ENCODE measurements at regions not wholly inside any gene's neighbourhood (a gene's known extent, or its start where the extent isn't known, plus 50 kb on each side); places are given as distances from the start of the nearest gene placed in this dataset.

DNA sequence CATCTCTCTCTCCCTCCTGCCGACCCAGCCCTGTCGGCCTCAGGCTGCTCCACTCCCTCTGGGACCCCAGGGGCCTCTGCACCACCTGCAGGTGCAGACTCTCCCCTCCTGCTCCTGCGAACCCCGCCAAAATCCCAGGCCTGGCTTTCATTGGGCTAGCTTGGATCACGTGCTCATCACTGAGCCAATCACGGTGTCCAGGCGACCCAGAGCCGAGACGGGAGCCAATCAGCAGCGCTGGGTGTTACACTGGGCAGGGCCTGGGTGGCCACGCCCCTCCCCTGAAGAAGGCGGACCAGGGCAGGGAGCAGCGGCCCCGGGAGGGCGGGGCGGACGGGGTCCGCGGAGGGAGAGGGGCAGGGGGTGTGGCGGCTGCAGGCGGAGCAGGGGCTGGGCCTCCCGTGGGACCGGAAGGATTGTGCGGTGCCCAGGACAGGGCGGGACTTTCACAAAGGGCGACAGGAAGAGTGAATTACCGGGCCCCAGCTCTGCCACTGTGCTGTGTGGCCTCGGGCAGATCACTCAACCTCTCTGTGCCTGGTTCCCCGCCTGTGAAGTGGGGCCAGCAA is 66.6 kb upstream of the FBRSL1 start:
- Histone ChIP-seq H3K79me2 (ENCODE audit: control insufficient read depth, low read length) (no peaks in the 10 kb centered on the region), H3K9me2 (replicated peaks; ENCODE audit: control insufficient read depth, low read length) (no peaks in the 10 kb centered on the region), H3K27me3 (ENCODE audit: control insufficient read depth, low read length) (peaks cover 17% of the 10 kb centered on the region), H4K20me1 (ENCODE audit: control insufficient read depth, insufficient read depth, low read depth, low read length) (no peaks in the 10 kb centered on the region), H3K4me3 (ENCODE audit: low read length) (no peak overlapping the region), H3K4me2 (ENCODE audit: low read length) (no peak overlapping the region), H3K4me1 (ENCODE audit: control insufficient read depth, low read length) (no peaks in the 10 kb centered on the region), H3K36me3 (ENCODE audit: control insufficient read depth, low read length) (no peaks in the 10 kb centered on the region), H3K9me3 (ENCODE audit: control insufficient read depth, insufficient read depth, low read length) (no peaks in the 10 kb centered on the region; the same call in 1 of the 2 replicates), H3K27ac (ENCODE audit: low read depth, low read length) (no peak overlapping the region), H3F3A (ENCODE audit: control insufficient read depth, insufficient read depth) (no peaks in the 10 kb centered on the region)
- TF ChIP-seq EZH2phosphoT487 (IDR thresholded peaks at IDR 0.05; ENCODE audit: borderline replicate concordance, low read length) = no peak
- TF ChIP-seq, protein P1, sequence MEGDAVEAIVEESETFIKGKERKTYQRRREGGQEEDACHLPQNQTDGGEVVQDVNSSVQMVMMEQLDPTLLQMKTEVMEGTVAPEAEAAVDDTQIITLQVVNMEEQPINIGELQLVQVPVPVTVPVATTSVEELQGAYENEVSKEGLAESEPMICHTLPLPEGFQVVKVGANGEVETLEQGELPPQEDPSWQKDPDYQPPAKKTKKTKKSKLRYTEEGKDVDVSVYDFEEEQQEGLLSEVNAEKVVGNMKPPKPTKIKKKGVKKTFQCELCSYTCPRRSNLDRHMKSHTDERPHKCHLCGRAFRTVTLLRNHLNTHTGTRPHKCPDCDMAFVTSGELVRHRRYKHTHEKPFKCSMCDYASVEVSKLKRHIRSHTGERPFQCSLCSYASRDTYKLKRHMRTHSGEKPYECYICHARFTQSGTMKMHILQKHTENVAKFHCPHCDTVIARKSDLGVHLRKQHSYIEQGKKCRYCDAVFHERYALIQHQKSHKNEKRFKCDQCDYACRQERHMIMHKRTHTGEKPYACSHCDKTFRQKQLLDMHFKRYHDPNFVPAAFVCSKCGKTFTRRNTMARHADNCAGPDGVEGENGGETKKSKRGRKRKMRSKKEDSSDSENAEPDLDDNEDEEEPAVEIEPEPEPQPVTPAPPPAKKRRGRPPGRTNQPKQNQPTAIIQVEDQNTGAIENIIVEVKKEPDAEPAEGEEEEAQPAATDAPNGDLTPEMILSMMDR (IDR thresholded peaks at IDR 0.05; ENCODE audit: low read depth, low read length, poor library complexity, severe bottlenecking) = no peak

DNA sequence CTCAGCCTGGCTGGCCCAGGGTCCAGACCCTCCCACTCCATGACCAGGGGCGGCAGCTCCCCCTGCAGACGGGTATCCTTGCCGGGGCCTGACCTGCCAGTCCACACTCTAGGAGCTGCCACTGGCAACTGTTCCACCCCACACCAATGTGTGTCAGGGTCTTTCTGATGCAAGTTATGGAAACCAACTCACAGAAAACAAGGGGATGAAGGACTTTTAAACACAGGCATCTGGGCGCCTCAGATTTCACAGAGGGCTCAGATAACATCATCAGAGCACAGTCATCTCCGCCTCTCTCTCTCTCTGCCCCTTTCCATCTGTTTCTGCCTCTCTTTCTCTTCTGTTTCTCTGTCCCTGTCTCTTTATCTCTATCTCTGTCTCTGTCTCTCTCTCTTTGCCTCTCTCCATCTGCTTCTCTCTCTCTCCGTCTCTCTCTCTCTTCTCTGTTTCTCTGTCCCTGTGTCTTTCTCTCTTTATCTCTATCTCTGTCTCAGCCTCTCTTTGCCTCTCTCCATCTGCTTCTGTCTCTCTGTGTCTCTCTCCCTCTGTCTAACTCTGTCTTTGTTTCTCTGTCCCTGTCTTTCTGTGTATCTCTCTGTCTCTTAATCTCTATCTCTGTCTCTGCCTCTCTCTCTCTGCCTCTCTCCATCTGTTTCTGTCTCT is 67.4 kb upstream of the FBRSL1 start:
- H3K9me2 ChIP-seq (replicated peaks; ENCODE audit: control insufficient read depth, low read length) = no peaks in the 10 kb centered on the region
- no peak overlapping the region for H3K4me2 ChIP-seq (ENCODE audit: low read length)
- H3K27ac ChIP-seq (ENCODE audit: low read depth, low read length) = no peak overlapping the region
- H3K27me3 ChIP-seq (ENCODE audit: control insufficient read depth, low read length) = peaks cover 17% of the 10 kb centered on the region
- H3K9me3 ChIP-seq (ENCODE audit: control insufficient read depth, insufficient read depth, low read length) = no peaks in the 10 kb centered on the region; the same call in 1 of the 2 replicates
- no peak overlapping the region for H3K4me3 ChIP-seq (ENCODE audit: low read length)
- H3F3A ChIP-seq (ENCODE audit: control insufficient read depth, insufficient read depth) = no peaks in the 10 kb centered on the region
- H3K36me3 ChIP-seq (ENCODE audit: control insufficient read depth, low read length) = no peaks in the 10 kb centered on the region
- H3K4me1 ChIP-seq (ENCODE audit: control insufficient read depth, low read length) = no peaks in the 10 kb centered on the region
- H3K79me2 ChIP-seq (ENCODE audit: control insufficient read depth, low read length) = no peaks in the 10 kb centered on the region
- no peak for TF ChIP-seq EZH2phosphoT487 (IDR thresholded peaks at IDR 0.05; ENCODE audit: borderline replicate concordance, low read length)
- TF ChIP-seq, protein P1 (IDR thresholded peaks at IDR 0.05; ENCODE audit: low read depth, low read length, poor library complexity, severe bottlenecking) = no peak
- no peaks in the 10 kb centered on the region for H4K20me1 ChIP-seq (ENCODE audit: control insufficient read depth, insufficient read depth, low read depth, low read length)

DNA sequence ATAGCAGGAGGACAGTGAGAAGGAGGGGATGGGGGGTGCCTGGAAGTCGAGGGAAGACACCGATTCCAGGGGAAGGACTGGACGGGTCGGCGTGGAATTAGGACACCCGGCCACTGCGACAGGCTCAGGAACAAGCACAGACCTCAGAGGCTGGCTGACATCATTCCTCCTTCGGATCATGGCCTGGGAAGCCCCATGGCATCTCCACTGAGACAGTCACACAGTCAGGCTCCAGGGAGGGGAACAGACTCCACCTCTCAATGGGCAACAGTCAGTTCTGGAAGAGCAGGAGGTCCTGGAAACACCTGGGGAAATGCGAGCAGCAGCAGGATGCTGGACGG is 67.9 kb upstream of the FBRSL1 start:
- Histone ChIP-seq H3K27ac (ENCODE audit: low read depth, low read length) (no peak overlapping the region), H3K79me2 (ENCODE audit: control insufficient read depth, low read length) (no peaks in the 10 kb centered on the region), H4K20me1 (ENCODE audit: control insufficient read depth, insufficient read depth, low read depth, low read length) (no peaks in the 10 kb centered on the region), H3K4me1 (ENCODE audit: control insufficient read depth, low read length) (no peaks in the 10 kb centered on the region), H3K27me3 (ENCODE audit: control insufficient read depth, low read length) (peaks cover 17% of the 10 kb centered on the region), H3K9me3 (ENCODE audit: control insufficient read depth, insufficient read depth, low read length) (no peaks in the 10 kb centered on the region; the same call in 1 of the 2 replicates), H3F3A (ENCODE audit: control insufficient read depth, insufficient read depth) (no peaks in the 10 kb centered on the region), H3K9me2 (replicated peaks; ENCODE audit: control insufficient read depth, low read length) (no peaks in the 10 kb centered on the region), H3K4me3 (ENCODE audit: low read length) (no peak overlapping the region), H3K4me2 (ENCODE audit: low read length) (no peak overlapping the region), H3K36me3 (ENCODE audit: control insufficient read depth, low read length) (no peaks in the 10 kb centered on the region)
- TF ChIP-seq EZH2phosphoT487 (IDR thresholded peaks at IDR 0.05; ENCODE audit: borderline replicate concordance, low read length) = no peak
- TF ChIP-seq, protein P1 (IDR thresholded peaks at IDR 0.05; ENCODE audit: low read depth, low read length, poor library complexity, severe bottlenecking) = no peak

All from DOHH2 (cell line).